HG02884 (cell line): ENCODE measurements at regions not wholly inside any gene's neighbourhood (a gene's known extent, or its start where the extent isn't known, plus 50 kb on each side); places are given as distances from the start of the nearest gene placed in this dataset.
"Not testable (repeated sequence)": the region's sequence is repeated elsewhere in the genome, so short reads cannot be mapped to it uniquely, and the experiment has no call there.

Experiments used
- ATAC-seq: cut with Tn5 transposase; IDR thresholded peaks from one replicate; pipeline ENCODE4 v1.9.1; 2021; ENCODE audit warnings: mild to moderate bottlenecking, moderate library complexity; ENCODE audit not compliant: unreplicated experiment

DNA sequence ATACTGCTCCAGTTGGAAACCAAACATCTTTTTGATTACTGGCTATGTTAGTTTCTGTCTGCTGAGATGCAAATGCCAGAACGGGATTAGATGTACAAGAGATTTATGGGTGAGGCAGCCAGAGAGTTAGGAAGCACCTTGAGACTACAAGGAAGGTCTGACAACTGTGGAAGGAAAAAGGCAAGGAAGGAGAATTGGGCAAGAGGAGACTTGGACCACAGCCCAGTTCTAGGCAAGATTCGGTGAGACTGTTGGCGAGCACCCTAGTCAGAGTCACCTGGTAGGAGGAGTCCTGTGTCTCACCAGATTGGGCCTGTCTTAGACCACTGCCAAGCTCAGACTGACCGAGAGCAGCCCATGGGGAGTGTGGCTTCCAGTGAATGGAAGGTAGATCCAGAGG, 91.8 kb upstream of the F13A1 start:
- ATAC-seq: no peak

DNA sequence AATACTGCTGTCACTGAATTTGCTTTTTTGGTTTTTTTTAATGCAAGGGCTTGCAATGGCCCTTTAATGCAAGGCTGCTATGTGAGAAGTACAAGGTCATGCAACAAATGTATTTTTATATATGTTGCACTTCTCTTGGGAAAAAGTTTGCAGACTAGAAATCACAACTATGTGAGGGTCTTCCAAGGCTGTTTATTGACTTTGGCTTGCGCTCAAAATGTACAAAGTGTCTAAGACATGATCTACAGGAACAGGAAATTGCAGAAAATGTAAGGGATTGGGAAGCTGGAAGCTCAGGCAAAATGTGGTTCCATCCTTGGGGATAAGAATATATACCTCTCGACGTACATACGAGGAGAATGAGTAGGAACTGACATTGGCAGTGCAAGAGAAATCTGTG, 92.2 kb upstream of the F13A1 start:
- no peak for ATAC-seq

DNA sequence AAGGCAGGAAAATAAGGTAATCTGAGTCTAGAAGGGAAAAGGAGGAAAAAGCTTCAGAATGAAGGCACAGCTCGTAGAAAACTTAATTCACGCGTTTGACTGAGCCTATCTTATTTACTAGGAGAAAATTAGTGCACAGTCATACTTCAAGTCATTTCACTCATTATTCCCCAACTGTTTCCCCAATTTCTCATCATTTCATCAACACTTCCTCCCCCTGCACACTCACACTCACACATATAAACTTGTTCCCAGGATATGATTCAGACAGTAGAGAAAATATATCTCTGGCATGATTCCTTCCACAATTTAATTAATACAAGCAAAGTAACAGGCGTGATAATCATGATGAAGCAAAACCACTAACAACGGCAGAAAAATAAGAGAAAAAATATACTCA, 94.5 kb upstream of the F13A1 start:
- ATAC-seq: no peak

DNA sequence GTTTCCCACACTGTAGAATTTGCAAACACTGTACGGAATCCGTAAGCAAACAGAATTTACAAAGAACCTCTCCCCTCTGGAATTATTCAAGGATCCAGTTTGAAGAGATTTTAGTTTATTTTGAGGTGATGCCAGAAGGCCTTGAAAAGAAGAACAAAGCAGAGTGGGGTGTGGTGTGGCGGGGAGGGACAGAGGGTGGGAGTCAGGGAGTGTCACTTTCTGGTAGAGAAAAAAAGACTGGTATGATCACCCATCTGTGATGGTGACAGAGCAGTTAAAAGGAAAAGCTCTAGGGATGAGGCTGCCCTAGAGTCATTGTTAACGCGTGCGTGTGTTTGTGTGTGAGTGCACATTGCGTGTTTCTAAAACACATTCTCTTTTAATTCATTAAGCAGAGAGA, 97.0 kb upstream of the F13A1 start:
- ATAC-seq: no peak

DNA sequence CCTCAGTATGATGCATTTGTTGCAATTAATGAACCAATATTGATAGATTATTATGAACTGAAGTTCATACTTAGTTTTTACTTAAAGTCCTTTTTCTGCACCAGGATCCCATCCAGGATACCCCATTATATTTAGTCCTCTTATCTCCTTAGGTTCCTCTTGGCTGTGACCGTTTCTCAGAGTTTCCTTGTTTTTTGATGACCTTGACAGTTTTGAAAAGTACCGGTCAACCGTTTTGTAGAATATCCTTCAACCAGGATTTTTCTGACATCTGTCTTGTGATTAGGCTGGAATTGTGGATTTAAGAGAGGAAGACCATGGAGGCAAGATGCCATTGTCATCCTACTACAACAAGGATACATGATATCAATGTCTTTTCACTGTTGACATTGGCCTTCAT, 98.0 kb upstream of the F13A1 start:
- ATAC-seq: no peak

DNA sequence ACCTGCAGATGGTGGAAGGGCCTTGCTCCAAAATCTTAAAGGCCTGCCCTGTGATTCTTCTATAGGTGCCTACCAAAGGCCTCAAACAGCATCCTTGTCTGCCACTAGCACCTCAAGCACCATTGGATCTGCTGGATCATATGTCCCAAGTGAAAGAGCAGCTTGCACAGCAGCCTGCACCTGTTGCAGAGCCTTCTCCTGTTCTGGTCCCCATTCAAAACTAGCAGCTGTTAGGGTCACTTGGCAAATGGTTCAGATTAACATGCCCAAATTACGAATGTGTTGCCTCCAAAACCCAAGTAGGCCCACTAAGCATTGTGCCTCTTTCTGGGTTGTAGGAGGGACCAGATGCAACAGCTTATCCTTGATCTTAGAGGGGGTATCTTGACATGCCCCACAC, 99.6 kb upstream of the F13A1 start:
- no peak for ATAC-seq

DNA sequence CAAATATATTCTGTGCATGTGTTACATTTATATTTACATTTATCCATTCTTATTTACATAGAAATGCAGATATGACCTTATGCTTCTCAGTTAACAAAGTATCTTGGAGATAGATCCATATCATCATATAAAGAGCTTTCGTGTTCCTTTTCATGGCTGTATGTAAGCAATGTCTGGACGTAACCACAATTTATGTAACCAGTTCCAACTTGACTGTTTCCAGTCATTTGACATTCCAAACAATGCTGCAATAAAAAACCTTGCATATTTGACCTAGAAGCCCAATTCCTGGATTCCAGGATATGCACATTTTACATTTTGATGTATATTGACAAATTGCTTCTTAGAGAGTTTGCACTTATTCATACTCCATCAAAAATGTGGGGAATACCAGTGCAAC, 113.7 kb upstream of the F13A1 start:
- ATAC-seq: no peak

DNA sequence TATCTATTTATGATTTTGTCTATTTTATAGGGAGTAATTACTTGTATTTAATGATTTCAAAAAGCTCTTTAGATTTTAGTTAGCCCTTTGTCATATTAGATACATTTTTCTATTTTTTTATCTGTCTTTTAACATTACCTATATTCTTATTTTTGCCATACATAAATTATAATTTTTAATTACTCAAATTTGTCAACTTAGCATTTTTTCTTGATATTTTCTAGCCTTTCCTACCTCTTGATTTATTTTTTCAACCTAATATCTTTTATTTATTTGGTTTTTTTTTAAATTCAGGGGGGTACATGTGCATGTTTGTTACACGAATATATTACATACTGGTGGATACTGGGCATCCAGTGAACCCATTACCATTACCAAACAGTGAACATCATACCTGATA, 114.3 kb upstream of the F13A1 start:
- ATAC-seq: no peak

DNA sequence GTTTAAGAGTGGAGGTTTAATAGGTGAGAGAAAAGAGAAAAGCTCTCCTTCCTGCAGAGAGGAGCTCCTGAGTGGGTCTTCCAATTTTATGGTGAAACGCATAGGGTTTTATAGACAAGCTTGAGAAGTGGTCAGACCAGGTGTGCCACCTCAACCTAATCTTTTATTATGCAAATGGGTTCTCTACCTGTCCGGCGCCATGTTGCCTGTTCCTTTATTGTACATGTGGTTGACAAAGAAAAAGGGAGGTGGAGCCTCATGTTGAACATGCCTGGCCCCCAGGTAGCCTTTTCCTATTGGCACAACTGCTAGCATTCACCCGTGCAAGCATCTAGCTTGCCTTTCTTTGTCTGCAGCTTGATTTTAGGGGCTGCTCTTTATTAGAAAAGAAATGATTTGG, 115.9 kb upstream of the F13A1 start:
- no peak for ATAC-seq

DNA sequence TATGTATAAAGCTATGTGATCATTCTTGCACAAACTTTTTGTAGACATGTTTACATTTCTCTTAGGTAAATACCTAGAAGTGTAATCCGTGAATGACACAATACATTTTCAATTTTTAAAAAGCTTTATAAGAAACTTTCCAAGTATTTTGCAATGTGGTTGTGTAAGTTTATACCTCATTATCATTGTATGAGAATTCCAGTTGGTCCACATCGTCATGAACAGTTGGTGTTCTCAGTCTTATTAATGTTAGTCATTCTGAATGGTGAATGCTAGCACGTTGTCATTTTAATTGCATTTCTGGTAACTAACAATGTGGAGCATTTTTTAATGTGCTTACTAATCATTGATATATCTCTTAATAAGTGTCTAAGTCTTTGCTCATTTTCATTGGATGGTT, 116.5 kb upstream of the F13A1 start:
- ATAC-seq: no peak

DNA sequence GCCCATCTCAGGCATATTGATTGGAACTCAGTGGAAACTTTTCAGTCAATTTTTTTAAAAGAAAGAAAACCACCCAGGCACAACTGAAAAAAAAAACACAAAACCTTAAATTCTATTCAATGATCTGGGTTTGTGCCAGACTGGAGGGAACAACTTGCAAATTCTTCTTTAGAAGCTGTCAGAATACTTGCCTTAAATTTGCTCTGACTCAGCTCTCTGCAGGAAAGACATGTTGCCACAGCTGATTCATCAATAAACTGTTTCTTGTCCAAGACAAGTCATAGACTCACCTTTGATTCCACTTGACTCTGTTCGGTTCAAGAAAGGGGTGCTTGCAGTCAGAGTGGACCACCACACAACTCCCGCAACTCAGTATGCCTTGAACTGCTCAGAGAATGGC, 117.8 kb upstream of the F13A1 start:
- no peak for ATAC-seq

DNA sequence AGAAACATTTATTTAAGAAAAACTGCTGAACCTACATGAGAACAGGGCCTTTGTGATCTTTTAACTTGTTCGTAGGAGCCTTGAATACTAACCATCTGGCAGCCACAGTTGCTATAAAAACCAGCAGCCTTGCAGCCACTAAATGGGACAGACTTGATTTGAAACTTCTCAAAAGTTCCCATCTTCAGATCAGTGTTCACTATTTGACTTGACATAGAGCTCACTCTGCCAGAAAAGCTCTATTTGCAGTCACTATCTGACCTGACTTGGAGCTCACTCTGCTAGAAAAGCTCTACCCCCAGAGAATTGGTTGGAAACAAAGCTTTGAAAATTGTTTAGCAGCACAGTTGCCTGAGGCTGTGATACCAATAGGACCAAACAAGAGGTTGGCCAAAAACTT, 119.3 kb upstream of the F13A1 start:
- no peak for ATAC-seq

DNA sequence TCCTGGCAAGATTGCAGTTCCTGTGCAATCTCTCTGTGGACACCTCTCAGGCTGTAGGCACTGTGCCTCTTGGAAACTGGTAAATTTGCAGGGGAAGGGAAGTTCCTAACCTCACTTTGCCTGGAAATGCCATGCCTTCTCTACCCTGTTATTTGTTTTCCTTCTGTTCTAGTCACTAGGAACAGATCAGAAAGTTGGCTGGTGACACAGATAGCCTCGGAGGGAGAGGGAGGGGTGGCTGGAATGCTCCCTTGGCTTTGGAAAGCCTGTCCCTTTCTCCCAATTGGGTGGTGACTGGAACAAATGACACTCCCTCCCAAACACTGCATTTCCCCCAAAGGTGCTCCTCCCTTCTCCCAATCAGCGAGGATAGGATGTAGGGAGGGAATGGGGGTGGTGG, 131.5 kb upstream of the F13A1 start:
- no peak for ATAC-seq

DNA sequence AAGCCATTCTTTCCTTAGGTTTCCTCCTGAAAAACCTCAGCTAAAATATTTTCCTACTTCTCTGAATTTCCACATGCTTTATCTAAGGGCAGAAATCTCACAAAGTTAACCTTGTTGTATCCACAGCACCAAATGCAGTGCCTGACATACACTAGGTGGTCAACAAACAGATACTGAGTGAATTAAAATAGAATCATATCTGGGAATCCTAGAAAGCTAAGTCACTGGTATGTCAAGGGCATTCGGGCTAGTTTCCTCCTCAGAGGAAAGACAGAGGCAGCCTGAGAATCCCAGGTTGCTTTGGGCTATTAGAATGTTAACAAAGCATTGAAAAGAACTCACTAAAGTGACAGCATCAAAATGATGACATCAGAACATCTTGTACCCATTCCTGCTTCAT, 132.7 kb upstream of the F13A1 start:
- no peak for ATAC-seq

DNA sequence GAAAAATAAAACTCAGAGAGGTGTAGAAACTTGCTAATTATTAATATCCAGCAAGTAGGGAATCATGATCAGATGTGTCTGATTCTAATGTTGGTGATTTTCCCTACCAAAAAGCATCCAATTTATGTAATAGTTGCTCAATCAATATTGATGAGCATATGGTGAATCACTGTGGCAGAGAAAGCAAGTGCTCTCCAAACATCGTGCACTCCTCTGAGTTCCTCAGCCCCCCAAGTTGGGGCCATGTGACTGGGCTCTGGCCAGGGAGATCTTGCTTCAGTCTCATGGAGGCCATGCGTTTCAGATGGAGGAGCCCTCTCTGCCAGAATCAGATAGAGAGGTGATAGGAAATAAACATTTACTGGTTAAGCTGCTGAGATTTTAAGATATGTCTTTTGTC, 133.2 kb upstream of the LY86 start:
- no peak for ATAC-seq

DNA sequence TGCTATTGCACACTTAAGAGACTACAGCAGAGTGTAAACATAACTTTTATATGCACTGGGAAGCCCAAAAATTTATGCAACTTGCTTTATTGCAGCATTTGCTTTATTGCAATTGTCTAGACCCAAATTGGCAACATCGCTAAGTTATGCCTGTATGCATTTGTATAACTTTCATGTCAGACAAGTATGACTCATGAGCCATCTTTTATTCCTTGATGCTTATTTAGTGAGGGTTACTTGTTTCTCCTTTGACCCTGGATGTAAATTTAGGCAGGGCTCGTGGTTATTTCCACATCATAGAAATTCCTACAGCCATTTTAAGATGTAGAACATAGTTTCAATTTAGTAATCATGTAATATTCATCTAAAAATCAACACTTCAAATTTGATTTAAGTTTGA, 130.3 kb upstream of the LY86 start:
- ATAC-seq: no peak

DNA sequence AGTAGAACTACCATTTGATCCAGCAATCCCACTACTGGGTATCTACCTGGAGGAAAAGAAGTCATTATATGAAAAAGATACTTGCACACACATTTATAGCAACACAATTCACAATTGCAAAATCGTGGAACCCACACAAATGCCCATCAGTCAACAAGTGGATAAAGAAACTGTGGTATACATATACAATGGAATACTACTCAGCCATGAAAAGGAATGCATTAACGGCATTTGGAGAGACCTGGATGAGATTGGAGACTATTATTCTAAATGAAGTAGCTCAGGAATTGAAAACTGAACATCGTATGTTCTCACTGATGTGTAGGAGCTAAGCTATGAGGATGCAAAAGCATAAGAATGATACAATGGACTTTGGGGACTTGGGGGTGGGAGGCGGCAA, 128.6 kb upstream of the LY86 start:
- ATAC-seq: not testable (repeated sequence)

DNA sequence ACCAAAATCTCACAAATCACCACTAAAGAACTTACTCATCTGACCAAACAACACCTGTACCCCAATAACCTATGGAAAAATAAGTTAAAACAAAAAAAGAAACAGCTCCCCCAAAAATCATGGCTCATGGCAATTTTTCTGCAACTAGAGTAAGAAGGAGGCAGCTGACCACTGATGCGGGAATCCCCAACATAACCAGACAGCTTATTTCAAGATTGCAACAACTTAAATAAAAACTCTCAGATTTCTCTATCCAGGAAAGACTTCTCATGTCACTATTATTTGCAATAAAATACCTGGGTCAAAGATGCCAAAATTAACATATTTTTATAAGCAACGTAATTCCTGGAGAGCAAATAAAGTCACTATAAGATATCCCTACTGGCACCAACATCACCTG, 128.1 kb upstream of the LY86 start:
- no peak for ATAC-seq

DNA sequence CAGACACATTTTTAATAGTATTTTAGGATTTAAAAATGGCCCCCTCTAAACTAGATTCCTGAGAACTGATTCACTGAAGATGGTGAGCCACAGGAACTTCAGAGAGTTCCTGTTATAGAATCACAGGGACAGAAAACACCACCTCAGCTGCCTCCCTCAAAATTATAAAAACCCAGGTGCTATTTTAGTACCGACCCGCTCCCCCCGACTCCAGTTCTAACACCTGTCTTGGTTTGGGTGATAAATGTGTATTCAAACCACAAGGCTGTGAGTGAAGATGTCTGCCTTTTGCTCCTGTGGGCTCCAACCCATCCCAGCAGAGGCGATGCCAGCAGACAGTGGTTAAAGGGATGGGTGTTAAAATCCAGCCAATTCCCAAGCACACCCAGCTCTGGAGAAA, 127.4 kb upstream of the LY86 start:
- no peak for ATAC-seq

DNA sequence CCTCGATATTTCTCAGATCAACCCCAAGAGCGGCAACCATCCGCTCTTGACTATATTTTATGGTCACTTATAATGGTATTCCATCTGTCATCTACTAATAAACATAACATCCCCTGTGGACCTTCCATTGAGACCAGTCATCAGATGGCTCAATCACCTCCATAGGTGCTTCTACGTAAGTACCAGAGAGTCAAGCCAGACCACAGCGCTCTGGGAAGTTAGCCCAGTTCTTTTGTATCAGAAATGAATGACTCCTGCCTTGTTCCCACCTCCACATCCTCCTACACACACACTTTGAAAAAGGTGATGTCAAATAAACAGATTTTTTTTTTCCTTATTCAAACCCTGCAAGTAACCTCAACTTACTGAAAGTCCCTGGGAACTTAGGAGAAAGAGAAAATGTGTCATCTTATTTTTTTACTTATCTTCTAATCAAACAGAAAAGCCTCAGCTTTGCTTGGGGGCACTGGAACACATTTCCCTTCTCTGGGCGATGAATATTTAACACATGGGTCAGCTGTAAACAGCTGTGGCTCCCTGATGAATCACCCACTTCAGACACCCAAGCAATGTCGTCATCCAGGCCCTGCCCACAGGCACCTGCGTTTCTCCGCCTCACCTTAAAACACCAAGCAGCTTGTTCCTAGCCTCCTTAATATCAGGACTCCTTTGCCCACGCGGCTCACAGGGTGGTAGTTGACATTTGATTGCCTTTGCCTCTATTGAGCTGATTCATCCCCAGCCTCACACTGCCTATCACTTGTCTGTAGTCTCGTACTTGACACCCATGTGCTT, 121.4 kb upstream of the LY86 start:
- no peak for ATAC-seq

DNA sequence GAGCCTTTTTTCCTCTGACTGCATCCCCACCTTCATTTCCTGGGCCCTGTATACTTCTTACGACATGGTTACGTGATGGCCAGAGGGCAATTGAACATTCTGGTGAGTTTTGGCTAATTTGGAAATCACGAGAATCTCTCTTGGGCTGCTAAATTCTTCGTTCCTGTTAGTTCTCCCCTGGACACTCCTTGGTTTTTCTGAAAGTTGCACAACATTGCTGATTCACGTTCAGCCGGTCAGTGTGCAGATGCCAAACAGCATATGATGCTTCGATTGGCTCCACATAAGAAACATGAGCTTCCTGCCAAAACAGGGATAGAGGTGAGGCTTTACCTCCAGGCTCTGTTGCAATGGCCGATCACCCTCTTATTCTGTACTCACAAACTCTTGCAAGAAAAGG, 119.4 kb upstream of the LY86 start:
- no peak for ATAC-seq

DNA sequence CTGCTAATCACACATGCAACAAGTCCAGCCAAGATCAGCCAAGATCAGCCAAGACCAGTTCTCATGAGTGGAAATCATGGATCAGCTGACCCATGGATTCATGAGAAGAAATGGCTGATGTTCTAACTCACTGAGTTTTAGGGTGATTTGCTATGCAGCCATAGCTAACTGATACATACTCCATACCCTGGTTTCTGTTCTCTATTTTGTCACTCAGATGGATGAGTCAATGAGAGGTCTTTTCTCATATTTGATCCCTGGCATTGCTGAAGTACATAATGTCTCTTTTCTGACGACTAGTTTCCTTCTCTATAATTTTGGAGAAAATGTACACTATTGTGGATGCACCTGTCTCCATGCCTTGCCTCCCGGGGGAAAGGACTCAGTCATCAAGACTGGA, 118.4 kb upstream of the LY86 start:
- no peak for ATAC-seq

DNA sequence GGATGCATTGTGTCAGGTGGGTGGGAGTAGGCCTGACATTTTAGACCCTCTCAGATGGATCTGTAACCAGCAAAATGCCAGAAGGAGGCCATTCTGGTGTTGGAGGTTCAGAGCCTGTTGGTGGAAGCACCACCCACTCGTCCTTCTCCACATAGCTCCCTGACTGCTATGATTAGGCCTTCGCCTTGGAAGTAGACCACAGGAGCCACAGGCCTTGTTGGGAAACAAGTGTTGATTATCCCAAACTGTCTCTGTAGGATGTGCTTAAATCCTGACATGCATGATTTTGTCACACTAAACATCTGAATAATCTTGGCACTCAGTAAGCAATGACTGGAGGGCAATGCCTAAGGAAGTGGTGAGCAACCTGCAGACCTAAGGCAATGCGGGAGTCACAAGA, 117.2 kb upstream of the LY86 start:
- no peak for ATAC-seq
